ES-I3 (cell line): ENCODE measurements at regions not wholly inside any gene's neighbourhood (a gene's known extent, or its start where the extent isn't known, plus 50 kb on each side); places are given as distances from the start of the nearest gene placed in this dataset.
"Not testable (repeated sequence)": the region's sequence is repeated elsewhere in the genome, so short reads cannot be mapped to it uniquely, and the experiment has no call there.

Experiments used
- H3K36me3 ChIP-seq: 2 replicates; pipeline ENCODE4 v1.6.1; 2013; ENCODE audit warnings: mild to moderate bottlenecking, low read length, control low read depth, moderate library complexity; ENCODE audit not compliant: insufficient read depth
- H3K4me1 ChIP-seq: 2 replicates; pipeline ENCODE4 v1.6.1; 2013; ENCODE audit warnings: mild to moderate bottlenecking, control low read depth, low read length; ENCODE audit not compliant: insufficient read depth
- H3K9ac ChIP-seq: 2 replicates; pipeline ENCODE4 v1.6.1; 2013; ENCODE audit warnings: low read depth, mild to moderate bottlenecking, low read length, moderate library complexity
- H3K9me3 ChIP-seq: 2 replicates; pipeline ENCODE4 v1.6.1; 2013; ENCODE audit warnings: mild to moderate bottlenecking, low read length, moderate library complexity; ENCODE audit not compliant: control insufficient read depth, insufficient read depth

- Histone ChIP-seq H3K9ac (no peak overlapping the region), H3K4me1 (peaks cover 7% of the 10 kb centered on the region), H3K36me3 (no peaks in the 10 kb centered on the region), H3K9me3 (no peaks in the 10 kb centered on the region)
These were observed 1327.6 kb downstream of the UQCRFS1 start for GRCh38 chr19:27885359-27885758.

- Histone ChIP-seq H3K9me3 (no peaks in the 10 kb centered on the region), H3K9ac (no peak overlapping the region), H3K36me3 (no peaks in the 10 kb centered on the region), H3K4me1 (peaks cover 7% of the 10 kb centered on the region)
These were observed 1328.6 kb downstream of the UQCRFS1 start for GRCh38 chr19:27884376-27884775.

- Histone ChIP-seq H3K36me3 (no peaks in the 10 kb centered on the region), H3K9me3 (no peaks in the 10 kb centered on the region), H3K4me1 (peaks cover 16% of the 10 kb centered on the region), H3K9ac (no peak overlapping the region)
These were observed 1331.7 kb downstream of the UQCRFS1 start for GRCh38 chr19:27881213-27881612.

GRCh38 chr19:27876976-27877512 is 1335.9 kb downstream of the UQCRFS1 start:
- H3K9me3 ChIP-seq = no peaks in the 10 kb centered on the region
- no peak overlapping the region for H3K9ac ChIP-seq
- peaks cover 9% of the 10 kb centered on the region; the same call in 1 of the 2 replicates for H3K4me1 ChIP-seq
- no peaks in the 10 kb centered on the region for H3K36me3 ChIP-seq

- Histone ChIP-seq H3K9me3 (no peaks in the 10 kb centered on the region), H3K9ac (no peak overlapping the region), H3K4me1 (peaks cover 9% of the 10 kb centered on the region; the same call in 1 of the 2 replicates), H3K36me3 (no peaks in the 10 kb centered on the region)
These were observed 1336.5 kb downstream of the UQCRFS1 start for GRCh38 chr19:27876489-27876888.

- Histone ChIP-seq H3K9me3 (no peaks in the 10 kb centered on the region), H3K36me3 (no peaks in the 10 kb centered on the region), H3K9ac (no peak overlapping the region), H3K4me1 (peaks cover 8% of the 10 kb centered on the region; the same call in 1 of the 2 replicates)
These were observed 1340.6 kb downstream of the UQCRFS1 start for GRCh38 chr19:27872370-27872769.

- Histone ChIP-seq H3K36me3 (no peaks in the 10 kb centered on the region), H3K4me1 (no peaks in the 10 kb centered on the region), H3K9ac (no peak overlapping the region), H3K9me3 (no peaks in the 10 kb centered on the region)
These were observed 1342.7 kb downstream of the UQCRFS1 start for GRCh38 chr19:27870293-27870692.

- H3K9ac ChIP-seq = no peak overlapping the region
- no peaks in the 10 kb centered on the region for H3K9me3 ChIP-seq
- H3K36me3 ChIP-seq = no peaks in the 10 kb centered on the region
- H3K4me1 ChIP-seq = no peaks in the 10 kb centered on the region
These were observed 1344.9 kb downstream of the UQCRFS1 start for GRCh38 chr19:27868007-27868406.

- H3K4me1 ChIP-seq = no peaks in the 10 kb centered on the region
- no peaks in the 10 kb centered on the region for H3K9me3 ChIP-seq
- no peak overlapping the region for H3K9ac ChIP-seq
These were observed 1346.8 kb downstream of the UQCRFS1 start for GRCh38 chr19:27865927-27866777.

GRCh38 chr19:27861411-27861975 is 1351.5 kb downstream of the UQCRFS1 start:
- no peaks in the 10 kb centered on the region for H3K9me3 ChIP-seq
- no peaks in the 10 kb centered on the region for H3K4me1 ChIP-seq
- no peak overlapping the region for H3K9ac ChIP-seq
- no peaks in the 10 kb centered on the region for H3K36me3 ChIP-seq

More at GRCh38 chr19:27865927-27866777, 1346.8 kb downstream of the UQCRFS1 start:
- H3K36me3 ChIP-seq = no peaks in the 10 kb centered on the region

GRCh38 chr19:27860309-27860934 is 1352.5 kb downstream of the UQCRFS1 start:
- no peak overlapping the region for H3K9ac ChIP-seq
- H3K4me1 ChIP-seq = no peaks in the 10 kb centered on the region
- no peaks in the 10 kb centered on the region for H3K9me3 ChIP-seq
- no peaks in the 10 kb centered on the region for H3K36me3 ChIP-seq

- Histone ChIP-seq H3K9ac (no peak overlapping the region), H3K36me3 (no peaks in the 10 kb centered on the region), H3K4me1 (no peaks in the 10 kb centered on the region), H3K9me3 (no peaks in the 10 kb centered on the region)
These were observed 1353.3 kb downstream of the UQCRFS1 start for GRCh38 chr19:27859689-27860088.

GRCh38 chr19:27858981-27859581 is 1353.9 kb downstream of the UQCRFS1 start:
- Histone ChIP-seq H3K9ac (no peak overlapping the region), H3K4me1 (no peaks in the 10 kb centered on the region), H3K36me3 (no peaks in the 10 kb centered on the region), H3K9me3 (no peaks in the 10 kb centered on the region)

- H3K36me3 ChIP-seq, H3K9me3 ChIP-seq, H3K9ac ChIP-seq, H3K4me1 ChIP-seq: not testable (repeated sequence)
These were observed 1360.0 kb downstream of the UQCRFS1 start for GRCh38 chr19:27852931-27853330.
